SK-N-SH treated with all-trans-retinoic acid at 6 μM for 48 hours (cell line): ENCODE measurements at regions not wholly inside any gene's neighbourhood (a gene's known extent, or its start where the extent isn't known, plus 50 kb on each side); places are given as distances from the start of the nearest gene placed in this dataset.

Source experiments
- ARNTL ChIP-seq: fragments of 450-650 bp; formaldehyde crosslinking; IDR thresholded peaks from 2 replicates; pipeline ENCODE4 v1.5.0; 2020; ENCODE audit warnings: low read depth, mild to moderate bottlenecking, moderate library complexity, borderline replicate concordance
- CSDC2 ChIP-seq: fragments of 250-450 bp; sonication (Bioruptor Pico); IDR thresholded peaks from 2 replicates; pipeline ENCODE4 v1.5.0; 2020; ENCODE audit warnings: mild to moderate bottlenecking, moderate library complexity
- CSRNP3 ChIP-seq: fragments of 250-450 bp; sonication (Bioruptor Pico); IDR thresholded peaks from 2 replicates; pipeline ENCODE4 v1.5.1; 2021; ENCODE audit warnings: mild to moderate bottlenecking, moderate library complexity
- PATZ1 ChIP-seq: fragments of 250-450 bp; sonication (Bioruptor Pico); IDR thresholded peaks from 2 replicates; pipeline ENCODE4 v1.8.0; 2020; ENCODE audit warnings: mild to moderate bottlenecking, moderate library complexity, borderline replicate concordance
- ZFP3 ChIP-seq: fragments of 250-450 bp; sonication (Bioruptor Pico); IDR thresholded peaks from 2 replicates; pipeline ENCODE4 v1.5.0; 2020; ENCODE audit warnings: mild to moderate bottlenecking, moderate library complexity
- ZNF565 ChIP-seq: fragments of 450-650 bp; formaldehyde crosslinking; conservative IDR thresholded peaks from 2 replicates; pipeline ENCODE4 v1.5.0; 2020; ENCODE audit warnings: low read depth, mild to moderate bottlenecking, moderate library complexity
- TF ChIP-seq, protein P1 (sequence below): fragments of 250-450 bp; sonication (Bioruptor Pico); IDR thresholded peaks from 2 replicates; pipeline ENCODE4 v1.5.0; 2020; ENCODE audit warnings: mild to moderate bottlenecking, moderate library complexity

DNA sequence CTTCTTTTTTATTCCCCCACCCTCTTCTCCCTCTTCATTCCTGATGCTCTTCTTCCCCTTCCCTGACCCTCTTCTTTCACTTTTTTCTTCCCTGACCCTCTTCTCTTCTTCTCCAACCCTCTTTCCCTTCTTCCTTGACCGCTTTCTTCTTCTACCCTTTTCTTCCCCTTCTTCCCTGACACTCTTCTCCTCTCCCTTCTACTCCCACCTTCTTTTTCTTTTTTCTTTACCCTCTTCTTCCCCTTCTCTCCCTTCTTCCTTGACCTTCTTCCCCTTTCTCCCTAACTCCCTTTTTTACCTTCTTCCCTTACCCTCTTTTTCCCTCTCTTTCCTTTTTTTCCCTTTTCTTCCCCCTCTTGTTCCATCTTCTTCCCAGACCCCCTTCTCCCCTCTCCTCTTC lies 931.3 kb downstream of the UQCRFS1 start:
- TF ChIP-seq CSDC2 (CRISPR knock-in tag) (no peak), PATZ1 (CRISPR knock-in tag) (no peak), ZNF565 (CRISPR knock-in tag) (no peak), ARNTL (CRISPR knock-in tag) (no peak), ZFP3 (CRISPR knock-in tag) (no peak), CSRNP3 (CRISPR knock-in tag) (no peak)
- TF ChIP-seq, protein P1, sequence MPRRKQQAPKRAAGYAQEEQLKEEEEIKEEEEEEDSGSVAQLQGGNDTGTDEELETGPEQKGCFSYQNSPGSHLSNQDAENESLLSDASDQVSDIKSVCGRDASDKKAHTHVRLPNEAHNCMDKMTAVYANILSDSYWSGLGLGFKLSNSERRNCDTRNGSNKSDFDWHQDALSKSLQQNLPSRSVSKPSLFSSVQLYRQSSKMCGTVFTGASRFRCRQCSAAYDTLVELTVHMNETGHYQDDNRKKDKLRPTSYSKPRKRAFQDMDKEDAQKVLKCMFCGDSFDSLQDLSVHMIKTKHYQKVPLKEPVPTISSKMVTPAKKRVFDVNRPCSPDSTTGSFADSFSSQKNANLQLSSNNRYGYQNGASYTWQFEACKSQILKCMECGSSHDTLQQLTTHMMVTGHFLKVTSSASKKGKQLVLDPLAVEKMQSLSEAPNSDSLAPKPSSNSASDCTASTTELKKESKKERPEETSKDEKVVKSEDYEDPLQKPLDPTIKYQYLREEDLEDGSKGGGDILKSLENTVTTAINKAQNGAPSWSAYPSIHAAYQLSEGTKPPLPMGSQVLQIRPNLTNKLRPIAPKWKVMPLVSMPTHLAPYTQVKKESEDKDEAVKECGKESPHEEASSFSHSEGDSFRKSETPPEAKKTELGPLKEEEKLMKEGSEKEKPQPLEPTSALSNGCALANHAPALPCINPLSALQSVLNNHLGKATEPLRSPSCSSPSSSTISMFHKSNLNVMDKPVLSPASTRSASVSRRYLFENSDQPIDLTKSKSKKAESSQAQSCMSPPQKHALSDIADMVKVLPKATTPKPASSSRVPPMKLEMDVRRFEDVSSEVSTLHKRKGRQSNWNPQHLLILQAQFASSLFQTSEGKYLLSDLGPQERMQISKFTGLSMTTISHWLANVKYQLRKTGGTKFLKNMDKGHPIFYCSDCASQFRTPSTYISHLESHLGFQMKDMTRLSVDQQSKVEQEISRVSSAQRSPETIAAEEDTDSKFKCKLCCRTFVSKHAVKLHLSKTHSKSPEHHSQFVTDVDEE (CRISPR knock-in tag), result no peak
